Dendritic cell treated with granulocyte-macrophage colony-stimulating factor and Interleukin-4, amounts not matched to agents 40 ng/mL and 50 ng/mL, for 4 days (primary cell): ENCODE measurements at regions not wholly inside any gene's neighbourhood (a gene's known extent, or its start where the extent isn't known, plus 50 kb on each side); places are given as distances from the start of the nearest gene placed in this dataset.
"Not testable (repeated sequence)": the region's sequence is repeated elsewhere in the genome, so short reads cannot be mapped to it uniquely, and the experiment has no call there.

Source experiments
- H3K27ac Mint-ChIP-seq: one replicate; pipeline ENCODE4 v1.8.0; 2022; ENCODE audit warnings: mild to moderate bottlenecking, mixed read lengths
- H3K27me3 Mint-ChIP-seq: one replicate; pipeline ENCODE4 v1.8.0; 2022; ENCODE audit warnings: mild to moderate bottlenecking, mixed read lengths
- H3K36me3 Mint-ChIP-seq: one replicate; pipeline ENCODE4 v1.8.0; 2022; ENCODE audit warnings: low read depth, mixed read lengths
- H3K4me1 Mint-ChIP-seq: one replicate; pipeline ENCODE4 v1.8.0; 2022; ENCODE audit warnings: low read depth, mixed read lengths
- H3K4me3 Mint-ChIP-seq: one replicate; pipeline ENCODE4 v1.8.0; 2022; ENCODE audit warnings: mild to moderate bottlenecking, moderate library complexity, mixed read lengths
- H3K9me3 Mint-ChIP-seq: one replicate; pipeline ENCODE4 v1.8.0; 2022; ENCODE audit warnings: mixed read lengths
- intact Hi-C: fragments of 100-400 bp; cut with micrococcal nuclease; formaldehyde crosslinking; loops from one replicate; pipeline ENCODE4 v1.15.0; 2022

- Mint-ChIP-seq H3K4me3 (no peak overlapping the region), H3K27ac (no peak overlapping the region), H3K36me3 (no peaks in the 10 kb centered on the region), H3K9me3 (peaks cover 17% of the 10 kb centered on the region), H3K27me3 (no peaks in the 10 kb centered on the region), H3K4me1 (no peaks in the 10 kb centered on the region)
- intact Hi-C loops = no loop called here
Measured at GRCh38 chr21:21955204-21955603, 957.0 kb downstream of the NCAM2 start.

GRCh38 chr21:21957490-21957889 is 959.3 kb downstream of the NCAM2 start:
- Mint-ChIP-seq H3K4me3 (no peak overlapping the region), H3K9me3 (peaks cover 17% of the 10 kb centered on the region), H3K27ac (no peak overlapping the region), H3K27me3 (no peaks in the 10 kb centered on the region), H3K4me1 (no peaks in the 10 kb centered on the region), H3K36me3 (no peaks in the 10 kb centered on the region)
- intact Hi-C loops = no loop called here

GRCh38 chr21:21963911-21964310 is 965.7 kb downstream of the NCAM2 start:
- no peaks in the 10 kb centered on the region for H3K27me3 Mint-ChIP-seq
- intact Hi-C loops = no loop called here
- no peaks in the 10 kb centered on the region for H3K4me1 Mint-ChIP-seq
- no peak overlapping the region for H3K4me3 Mint-ChIP-seq
- peaks cover 68% of the 10 kb centered on the region for H3K9me3 Mint-ChIP-seq
- H3K27ac Mint-ChIP-seq = no peak overlapping the region
- H3K36me3 Mint-ChIP-seq = no peaks in the 10 kb centered on the region

- Mint-ChIP-seq H3K9me3 (peaks cover 62% of the 10 kb centered on the region), H3K4me3 (no peak overlapping the region), H3K27me3 (no peaks in the 10 kb centered on the region), H3K27ac (no peak overlapping the region), H3K36me3 (no peaks in the 10 kb centered on the region), H3K4me1 (no peaks in the 10 kb centered on the region)
- intact Hi-C loops = no loop called here
Measured at GRCh38 chr21:21968810-21969209, 970.6 kb downstream of the NCAM2 start.

- Mint-ChIP-seq H3K4me3 (no peak overlapping the region), H3K4me1 (no peaks in the 10 kb centered on the region), H3K9me3 (peaks cover 58% of the 10 kb centered on the region), H3K27ac (no peak overlapping the region), H3K36me3 (no peaks in the 10 kb centered on the region), H3K27me3 (no peaks in the 10 kb centered on the region)
- intact Hi-C loops = no loop called here
Measured at GRCh38 chr21:21969211-21969610, 971.0 kb downstream of the NCAM2 start.

GRCh38 chr21:21971384-21971783 is 973.2 kb downstream of the NCAM2 start:
- no peaks in the 10 kb centered on the region for H3K36me3 Mint-ChIP-seq
- peaks cover 49% of the 10 kb centered on the region for H3K9me3 Mint-ChIP-seq
- H3K27me3 Mint-ChIP-seq = no peaks in the 10 kb centered on the region
- H3K4me1 Mint-ChIP-seq = no peaks in the 10 kb centered on the region
- H3K4me3 Mint-ChIP-seq = no peak overlapping the region
- intact Hi-C loops = no loop called here
- H3K27ac Mint-ChIP-seq = no peak overlapping the region

GRCh38 chr21:21973806-21974205 is 975.6 kb downstream of the NCAM2 start:
- Mint-ChIP-seq H3K9me3 (peaks cover 34% of the 10 kb centered on the region), H3K4me3 (no peak overlapping the region), H3K27ac (no peak overlapping the region), H3K27me3 (no peaks in the 10 kb centered on the region), H3K4me1 (no peaks in the 10 kb centered on the region), H3K36me3 (no peaks in the 10 kb centered on the region)
- intact Hi-C loops = no loop called here

- no peak overlapping the region for H3K27ac Mint-ChIP-seq
- no peaks in the 10 kb centered on the region for H3K4me1 Mint-ChIP-seq
- intact Hi-C loops = no loop called here
- H3K27me3 Mint-ChIP-seq = no peaks in the 10 kb centered on the region
- H3K9me3 Mint-ChIP-seq = peaks cover 47% of the 10 kb centered on the region
- no peaks in the 10 kb centered on the region for H3K36me3 Mint-ChIP-seq
- H3K4me3 Mint-ChIP-seq = no peak overlapping the region
Measured at GRCh38 chr21:21996891-21997290, 998.7 kb downstream of the NCAM2 start.

GRCh38 chr21:21997390-21998333 is 999.5 kb downstream of the NCAM2 start:
- Mint-ChIP-seq H3K27ac (no peak overlapping the region), H3K9me3 (peaks cover 49% of the 10 kb centered on the region), H3K4me3 (no peak overlapping the region), H3K36me3 (no peaks in the 10 kb centered on the region), H3K27me3 (no peaks in the 10 kb centered on the region), H3K4me1 (no peaks in the 10 kb centered on the region)
- intact Hi-C loops = no loop called here

- no peak overlapping the region for H3K4me3 Mint-ChIP-seq
- intact Hi-C loops = no loop called here
- no peaks in the 10 kb centered on the region for H3K36me3 Mint-ChIP-seq
- peaks cover 42% of the 10 kb centered on the region for H3K9me3 Mint-ChIP-seq
- no peaks in the 10 kb centered on the region for H3K4me1 Mint-ChIP-seq
- H3K27ac Mint-ChIP-seq = no peak overlapping the region
- H3K27me3 Mint-ChIP-seq = no peaks in the 10 kb centered on the region
Measured at GRCh38 chr21:22019766-22020165, 1021.6 kb downstream of the NCAM2 start.

- Mint-ChIP-seq H3K27ac (no peak overlapping the region), H3K4me1 (no peaks in the 10 kb centered on the region), H3K9me3 (peaks cover 38% of the 10 kb centered on the region), H3K4me3 (no peak overlapping the region), H3K36me3 (no peaks in the 10 kb centered on the region), H3K27me3 (no peaks in the 10 kb centered on the region)
- intact Hi-C loops = no loop called here
Measured at GRCh38 chr21:22020221-22020620, 1022.0 kb downstream of the NCAM2 start.

- H3K27me3 Mint-ChIP-seq, H3K4me3 Mint-ChIP-seq, intact Hi-C loops, H3K36me3 Mint-ChIP-seq, H3K27ac Mint-ChIP-seq, H3K4me1 Mint-ChIP-seq: not testable (repeated sequence)
- H3K9me3 Mint-ChIP-seq = peaks cover 18% of the 10 kb centered on the region
Measured at GRCh38 chr21:22023896-22024295, 1025.7 kb downstream of the NCAM2 start.

- Mint-ChIP-seq H3K27ac (no peak overlapping the region), H3K36me3 (no peaks in the 10 kb centered on the region), H3K4me1 (no peaks in the 10 kb centered on the region), H3K27me3 (no peaks in the 10 kb centered on the region), H3K4me3 (no peak overlapping the region), H3K9me3 (peaks cover 28% of the 10 kb centered on the region)
- intact Hi-C loops = no loop called here
Measured at GRCh38 chr21:22044431-22044830, 1046.2 kb downstream of the NCAM2 start.

- intact Hi-C loops = no loop called here
- no peaks in the 10 kb centered on the region for H3K27me3 Mint-ChIP-seq
- no peak overlapping the region for H3K4me3 Mint-ChIP-seq
Measured at GRCh38 chr21:22046576-22046975, 1048.4 kb downstream of the NCAM2 start.

GRCh38 chr21:22056904-22057303 is 1058.7 kb downstream of the NCAM2 start:
- intact Hi-C loops = no loop called here
- Mint-ChIP-seq H3K27ac (no peak overlapping the region), H3K36me3 (no peaks in the 10 kb centered on the region), H3K4me3 (no peak overlapping the region), H3K27me3 (no peaks in the 10 kb centered on the region), H3K9me3 (peaks cover 27% of the 10 kb centered on the region), H3K4me1 (no peaks in the 10 kb centered on the region)

More at GRCh38 chr21:22046576-22046975, 1048.4 kb downstream of the NCAM2 start:
- Mint-ChIP-seq H3K9me3 (peaks cover 8% of the 10 kb centered on the region), H3K4me1 (no peaks in the 10 kb centered on the region), H3K36me3 (no peaks in the 10 kb centered on the region), H3K27ac (no peak overlapping the region)
